ENCODE measurements at regions not wholly inside any gene's neighbourhood (a gene's known extent, or its start where the extent isn't known, plus 50 kb on each side); places are given as distances from the start of the nearest gene placed in this dataset.

DNA sequence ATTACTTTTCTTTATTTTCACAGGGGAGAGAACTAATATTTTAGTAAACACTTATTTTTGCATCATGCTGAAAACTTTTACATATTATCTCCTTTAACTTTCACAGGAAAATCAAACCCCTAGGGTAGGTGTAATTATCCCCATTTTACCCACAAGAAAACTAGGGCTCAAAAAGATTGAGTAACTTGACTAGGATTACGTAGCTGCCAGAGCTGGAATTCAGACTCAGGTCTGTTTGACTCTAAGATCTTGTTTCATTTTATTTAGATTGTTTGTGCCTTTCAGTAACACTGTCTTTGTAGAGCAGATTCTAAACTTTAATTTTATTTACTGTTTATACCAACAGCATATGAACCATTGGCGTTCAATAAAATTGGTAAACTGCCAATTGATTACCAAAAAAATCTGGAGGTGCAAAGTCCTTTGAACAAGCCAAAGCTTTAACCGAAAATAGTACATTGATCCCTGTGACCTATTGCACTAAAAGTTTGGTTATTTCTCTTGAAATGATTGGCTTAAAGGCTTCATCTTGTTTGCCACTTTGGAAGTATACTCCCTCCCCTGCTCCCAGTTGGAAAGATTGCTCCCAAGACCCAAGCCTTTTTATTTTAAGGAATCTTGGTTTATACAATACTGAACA is 71.0 kb upstream of the WDR26 start:
- Histone ChIP-seq H3K27ac (peak overlapping the region in 2 of 4 donors; percentile 4 to 57), H3K9me3 (no peaks in the 10 kb centered on the region), H3K4me1 (peaks cover 0 to 52% (median 27%) of the 10 kb centered on the region in 4 donors), H3K27me3 (no peaks in the 10 kb centered on the region), H3K4me3 (no peak overlapping the region), H3K36me3 (no peaks in the 10 kb centered on the region)
- TF ChIP-seq POLR2A (IDR thresholded peaks at IDR 0.05) = no peak
- TF ChIP-seq EP300 (IDR thresholded peaks at IDR 0.05) = no peak
- TF ChIP-seq CTCF (IDR thresholded peaks at IDR 0.05) = no peak
- WGBS, 2 donors = 62 to 69% methylated on average over 3 of the region's 3 CpGs
- no peak for DNase-seq (ENCODE audit: low spot score in 2 of 2)

GRCh38 chr1:224506141-224506814 is 71.7 kb upstream of the WDR26 start:
- no peaks in the 10 kb centered on the region for H3K27me3 ChIP-seq
- H3K27ac ChIP-seq = peak overlapping the region in 2 of 4 donors; percentile 4 to 57
- H3K4me1 ChIP-seq = peaks cover 0 to 56% (median 27%) of the 10 kb centered on the region in 4 donors
- 70 to 79% methylated on average over 17 to 18 of the region's 18 CpGs for WGBS, 2 donors
- DNase-seq (ENCODE audit: low spot score in 2 of 2) = no peak
- TF ChIP-seq EP300 (IDR thresholded peaks at IDR 0.05) = no peak
- TF ChIP-seq CTCF (IDR thresholded peaks at IDR 0.05) = no peak
- no peak for TF ChIP-seq POLR2A (IDR thresholded peaks at IDR 0.05)
- no peak overlapping the region for H3K4me3 ChIP-seq
- no peaks in the 10 kb centered on the region for H3K36me3 ChIP-seq
- H3K9me3 ChIP-seq = no peaks in the 10 kb centered on the region

DNA sequence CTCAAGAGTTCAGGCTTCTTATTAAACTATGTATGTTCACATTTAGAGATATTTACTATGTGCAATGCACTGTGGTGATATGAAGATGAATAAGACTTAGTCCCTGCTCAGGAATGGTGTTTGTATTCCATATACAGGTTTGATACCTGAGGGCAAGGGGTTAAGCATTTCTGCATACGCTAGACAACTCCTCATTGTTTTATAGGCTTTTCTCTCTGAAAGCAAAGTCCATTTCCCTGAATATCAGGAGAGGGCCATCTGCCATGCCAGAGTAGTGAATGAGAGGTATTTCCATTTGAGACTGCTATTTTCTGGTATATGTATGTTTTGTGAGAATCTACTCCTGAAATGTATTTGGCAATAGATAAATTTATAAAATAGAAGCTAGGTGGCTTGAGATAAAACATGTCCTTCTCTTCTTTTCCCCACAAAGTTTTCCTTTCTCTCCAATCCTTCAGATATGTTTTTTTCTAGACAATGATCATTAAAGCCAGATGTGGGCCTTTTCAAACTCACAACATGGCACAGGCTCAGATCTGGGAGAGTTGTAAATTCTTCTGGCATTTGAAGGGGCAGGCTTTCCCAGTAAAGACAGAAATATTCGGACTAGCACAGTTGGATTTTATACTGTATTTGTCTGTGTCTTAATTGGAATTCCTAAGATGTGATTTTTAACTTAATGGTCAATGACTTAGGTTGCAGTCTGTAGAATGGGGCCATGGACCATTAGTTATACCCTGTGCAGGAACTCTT is 73.3 kb upstream of the WDR26 start:
- TF ChIP-seq EP300 (IDR thresholded peaks at IDR 0.05) (no peak), CTCF (IDR thresholded peaks at IDR 0.05) (no peak), POLR2A (IDR thresholded peaks at IDR 0.05) (no peak)
- Histone ChIP-seq H3K4me3 (no peak overlapping the region), H3K9me3 (no peaks in the 10 kb centered on the region), H3K27ac (no peak overlapping the region), H3K27me3 (no peaks in the 10 kb centered on the region), H3K36me3 (no peaks in the 10 kb centered on the region), H3K4me1 (peaks cover 0 to 44% (median 19%) of the 10 kb centered on the region in 4 donors)
- DNase-seq (ENCODE audit: low spot score in 2 of 2) = no peak
- WGBS, 2 donors = 41 to 53% methylated on average over 2 of the region's 2 CpGs

DNA sequence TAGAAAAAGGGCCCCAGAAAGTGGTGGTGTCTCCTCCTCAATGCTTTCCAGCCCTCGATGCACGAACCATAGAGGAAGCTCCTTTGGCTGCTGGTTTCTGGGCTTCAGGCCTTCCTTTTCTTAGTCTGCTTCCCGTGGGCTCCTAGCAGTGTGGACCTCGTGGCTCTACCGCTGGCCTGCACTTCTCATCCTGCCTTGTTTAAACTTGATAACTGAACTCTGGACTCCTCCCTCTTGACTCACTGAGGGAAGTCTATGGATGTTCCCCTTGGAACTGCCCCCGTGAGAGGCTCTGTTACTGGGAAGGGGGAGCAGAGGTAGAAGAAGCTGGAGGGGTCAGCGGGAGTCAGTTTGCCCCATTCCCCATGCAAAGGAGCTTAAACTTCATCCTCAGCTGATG is 75.3 kb upstream of the WDR26 start:
- no peak for DNase-seq (ENCODE audit: low spot score in 2 of 2)
- TF ChIP-seq EP300 (IDR thresholded peaks at IDR 0.05) = no peak
- TF ChIP-seq CTCF (IDR thresholded peaks at IDR 0.05) = no peak
- no peak for TF ChIP-seq POLR2A (IDR thresholded peaks at IDR 0.05)
- Histone ChIP-seq H3K27me3 (no peaks in the 10 kb centered on the region), H3K4me3 (no peak overlapping the region), H3K4me1 (peaks cover 0 to 28% (median under 1%) of the 10 kb centered on the region in 4 donors), H3K36me3 (no peaks in the 10 kb centered on the region), H3K9me3 (no peaks in the 10 kb centered on the region), H3K27ac (no peak overlapping the region)
- WGBS, 2 donors = 72 to 76% methylated on average over 7 of the region's 7 CpGs

Measured in tibial nerve (tissue), 4 donors.